NB4 (cell line): ENCODE measurements at regions not wholly inside any gene's neighbourhood (a gene's known extent, or its start where the extent isn't known, plus 50 kb on each side); places are given as distances from the start of the nearest gene placed in this dataset.

ENCODE experiments used
- DNase-seq: peaks from one replicate; pipeline ENCODE4 v3.0.0; 2010; ENCODE audit warnings: low read depth
- H3K4me3 ChIP-seq: one replicate; pipeline ENCODE4 v1.5.1; 2011; ENCODE audit warnings: mild to moderate bottlenecking, low read depth, low read length, moderate library complexity
- CTCF ChIP-seq: IDR thresholded peaks from one replicate; pipeline ENCODE4 v1.5.1; 2012; ENCODE audit warnings: low read depth, low read length
- MAX ChIP-seq: IDR thresholded peaks from 2 replicates; pipeline ENCODE4 v1.6.1; 2011; ENCODE audit warnings: low read depth, low read length
- MYC ChIP-seq: IDR thresholded peaks from 2 replicates; pipeline ENCODE4 v1.6.1; 2011; ENCODE audit warnings: low read depth, low read length
- POLR2A ChIP-seq: IDR thresholded peaks from 2 replicates; pipeline ENCODE4 v1.6.1; 2011; ENCODE audit warnings: mild to moderate bottlenecking; ENCODE audit not compliant: insufficient read length; ENCODE audit errors: extremely low read depth

- H3K4me3 ChIP-seq, result no peak overlapping the region
- DNase-seq, result no peak
- TF ChIP-seq MAX (no peak), CTCF (no peak), POLR2A (no peak), MYC (no peak)
Observed at GRCh38 chr12:107467716-107468115, 217.9 kb upstream of the PWP1 start.

- no peak overlapping the region for H3K4me3 ChIP-seq
- TF ChIP-seq MAX (no peak), MYC (no peak), CTCF (no peak), POLR2A (no peak)
- DNase-seq, result no peak
Observed at GRCh38 chr12:107468182-107468581, 217.4 kb upstream of the PWP1 start.

- no peak for TF ChIP-seq MYC
- no peak for TF ChIP-seq MAX
- TF ChIP-seq CTCF, result no peak
- no peak for DNase-seq
- H3K4me3 ChIP-seq, result no peak overlapping the region
Observed at GRCh38 chr12:107469011-107469410, 216.6 kb upstream of the PWP1 start.

GRCh38 chr12:107470645-107471044 is 215.0 kb upstream of the PWP1 start:
- H3K4me3 ChIP-seq, result no peak overlapping the region
- TF ChIP-seq MAX (no peak), POLR2A (no peak), CTCF (no peak), MYC (no peak)
- no peak for DNase-seq

- H3K4me3 ChIP-seq, result no peak overlapping the region
- DNase-seq, result no peak
- TF ChIP-seq MAX (no peak), POLR2A (no peak)
Observed at GRCh38 chr12:107472308-107472707, 213.3 kb upstream of the PWP1 start.

- TF ChIP-seq POLR2A (no peak), CTCF (no peak), MYC (no peak), MAX (no peak)
- DNase-seq, result no peak
- H3K4me3 ChIP-seq, result no peak overlapping the region
Observed at GRCh38 chr12:107474099-107474498, 211.5 kb upstream of the PWP1 start.
